ENCODE measurements at regions not wholly inside any gene's neighbourhood (a gene's known extent, or its start where the extent isn't known, plus 50 kb on each side); places are given as distances from the start of the nearest gene placed in this dataset.

- TF ChIP-seq ZBTB2 (CRISPR knock-in tag; IDR thresholded peaks at IDR 0.05; ENCODE audit: low read depth) (no peak), CTCF (CRISPR knock-in tag; IDR thresholded peaks at IDR 0.05) (no peak), FOXP1 (IDR thresholded peaks at IDR 0.05) (no peak), FOXP1 (CRISPR knock-in tag; IDR thresholded peaks at IDR 0.05) (no peak), HINFP (CRISPR knock-in tag; IDR thresholded peaks at IDR 0.05; ENCODE audit: low read depth) (no peak), TP53 (CRISPR knock-in tag; conservative IDR thresholded peaks at IDR 0.05) (no peak), ELK4 (CRISPR knock-in tag; IDR thresholded peaks at IDR 0.05; ENCODE audit: borderline replicate concordance) (no peak), REST (IDR thresholded peaks at IDR 0.05; ENCODE audit: borderline replicate concordance in 1 of 2, low read depth in 1 of 2, low read length in 2 of 2) (no peak), ZNF788 (CRISPR knock-in tag; IDR thresholded peaks at IDR 0.05; ENCODE audit: borderline replicate concordance) (no peak)
Measured at GRCh38 chr6:164404812-164405488, 904.5 kb downstream of the C6orf118 start.

Measured in HepG2 (cell line).